Right forelimb (tissue), 1 donor: ENCODE measurements at regions not wholly inside any gene's neighbourhood (a gene's known extent, or its start where the extent isn't known, plus 50 kb on each side); places are given as distances from the start of the nearest gene placed in this dataset.

ENCODE experiments used
- DNase-seq: peaks from one replicate; pipeline ENCODE4 v3.0.0-alpha.2; 2018

DNA sequence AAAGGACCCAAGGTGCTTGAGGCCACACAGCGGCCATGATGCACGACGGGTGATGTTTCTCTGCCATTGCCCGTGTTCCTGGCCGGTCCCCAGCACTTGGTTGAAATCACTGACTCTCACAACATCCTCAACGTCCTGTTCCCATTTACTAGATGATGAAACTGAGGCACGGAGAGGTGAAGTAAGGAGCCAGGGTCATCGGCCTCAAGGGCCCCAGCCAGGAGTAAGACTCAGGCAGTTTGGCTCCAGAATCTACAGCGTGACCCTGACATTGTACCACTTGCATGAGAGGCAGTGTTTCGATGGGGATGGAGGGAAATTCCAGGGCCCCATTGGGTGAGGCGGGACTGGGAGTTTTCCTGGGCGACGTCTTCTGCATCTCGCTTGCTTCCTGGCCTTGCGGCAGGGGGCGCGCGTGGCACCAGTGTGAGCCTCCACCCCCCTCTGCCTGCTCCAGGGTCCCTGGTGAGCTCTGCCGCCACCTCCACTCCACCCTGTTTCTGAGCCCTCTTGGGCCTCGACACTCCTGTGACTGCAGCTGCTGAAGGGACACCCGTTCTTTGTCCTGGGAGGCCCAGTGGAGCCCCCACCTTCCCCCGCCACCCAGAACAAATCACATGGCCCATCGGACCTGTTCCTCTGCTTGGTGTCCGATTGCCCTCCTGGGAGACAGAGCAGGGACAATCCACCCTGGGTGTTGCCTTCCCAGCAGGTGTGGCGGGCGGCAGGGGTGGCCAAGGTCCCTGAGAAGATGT, 133.0 kb upstream of the GSE1 start:
- DNase-seq, result no peak

DNA sequence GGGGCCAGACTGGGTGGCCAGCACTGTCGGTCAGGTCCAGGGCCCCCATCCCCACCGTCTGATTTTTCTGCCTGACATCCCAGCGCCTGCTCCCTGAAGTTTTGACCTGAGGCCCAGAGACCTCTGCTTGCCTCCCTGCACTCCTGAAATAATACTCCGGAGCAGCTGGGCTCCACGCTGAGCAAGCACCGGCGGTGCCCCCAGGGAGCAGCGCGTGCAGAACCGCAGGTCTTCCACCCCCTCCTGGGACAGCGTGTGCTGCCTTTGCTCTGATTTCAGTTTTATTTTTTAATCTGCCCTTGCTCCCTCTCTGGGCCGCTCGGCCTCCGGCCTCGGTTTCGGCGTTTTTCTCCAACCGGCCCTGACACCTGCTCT, 132.4 kb upstream of the GSE1 start:
- no peak for DNase-seq

DNA sequence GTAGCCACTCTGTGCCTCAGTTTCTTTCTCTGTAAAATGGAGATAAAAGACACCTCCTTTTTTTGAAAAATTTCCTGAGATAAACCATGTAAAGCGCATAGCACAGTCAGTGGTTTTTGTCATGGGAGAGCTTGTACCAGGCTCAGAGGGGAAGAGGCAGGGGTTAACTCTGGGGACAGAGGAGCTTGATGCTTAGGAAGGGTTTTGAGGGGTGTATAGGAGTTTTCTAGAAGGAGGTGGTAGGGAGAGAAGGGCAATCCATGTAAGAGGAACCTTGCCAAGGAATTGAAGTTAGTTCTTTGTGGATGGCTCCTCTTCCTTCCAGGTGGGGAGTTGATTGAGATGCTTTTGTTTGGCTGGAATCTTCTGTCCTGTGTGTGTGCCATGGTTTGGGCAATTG, 131.9 kb upstream of the GSE1 start:
- no peak for DNase-seq

DNA sequence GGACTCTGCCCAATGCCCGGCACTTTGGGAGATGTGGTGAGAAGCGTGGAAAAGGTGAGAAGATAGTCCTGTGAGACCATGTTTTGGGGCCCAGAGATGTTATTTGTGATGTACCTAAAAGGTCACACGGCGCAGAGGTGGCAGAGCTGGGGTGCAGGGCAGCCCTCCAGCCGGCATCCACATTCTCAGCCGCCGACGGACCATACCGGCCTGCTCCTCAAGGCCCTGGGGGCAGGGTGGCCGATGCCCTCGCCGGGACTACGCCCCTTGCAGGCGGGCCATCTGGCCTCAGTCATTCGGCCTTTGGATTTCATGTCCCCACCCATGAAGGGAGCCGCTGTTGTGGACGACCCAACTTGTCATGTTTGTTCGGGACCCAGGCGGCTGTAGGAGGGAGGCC, 131.4 kb upstream of the GSE1 start:
- no peak for DNase-seq

DNA sequence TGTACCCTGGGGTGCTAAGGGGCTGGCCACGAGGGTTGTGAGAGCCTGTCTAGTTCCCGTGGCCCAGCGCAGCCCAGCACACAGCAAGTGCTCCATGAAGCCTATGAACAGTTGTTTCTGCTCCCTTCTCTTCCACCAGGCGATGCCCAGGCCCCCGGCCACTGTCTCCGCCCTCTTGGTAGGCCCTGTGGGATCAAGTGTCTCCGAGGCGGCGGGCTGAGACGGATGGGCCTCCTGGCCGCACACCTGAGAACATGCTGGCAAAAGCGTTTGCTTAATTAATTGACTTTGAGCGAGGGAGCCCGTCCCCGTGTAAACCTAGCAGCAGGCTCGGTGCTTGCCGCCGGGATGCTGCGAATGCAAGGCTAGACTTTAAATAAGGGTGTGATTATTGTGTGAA, 129.7 kb upstream of the GSE1 start:
- no peak for DNase-seq

DNA sequence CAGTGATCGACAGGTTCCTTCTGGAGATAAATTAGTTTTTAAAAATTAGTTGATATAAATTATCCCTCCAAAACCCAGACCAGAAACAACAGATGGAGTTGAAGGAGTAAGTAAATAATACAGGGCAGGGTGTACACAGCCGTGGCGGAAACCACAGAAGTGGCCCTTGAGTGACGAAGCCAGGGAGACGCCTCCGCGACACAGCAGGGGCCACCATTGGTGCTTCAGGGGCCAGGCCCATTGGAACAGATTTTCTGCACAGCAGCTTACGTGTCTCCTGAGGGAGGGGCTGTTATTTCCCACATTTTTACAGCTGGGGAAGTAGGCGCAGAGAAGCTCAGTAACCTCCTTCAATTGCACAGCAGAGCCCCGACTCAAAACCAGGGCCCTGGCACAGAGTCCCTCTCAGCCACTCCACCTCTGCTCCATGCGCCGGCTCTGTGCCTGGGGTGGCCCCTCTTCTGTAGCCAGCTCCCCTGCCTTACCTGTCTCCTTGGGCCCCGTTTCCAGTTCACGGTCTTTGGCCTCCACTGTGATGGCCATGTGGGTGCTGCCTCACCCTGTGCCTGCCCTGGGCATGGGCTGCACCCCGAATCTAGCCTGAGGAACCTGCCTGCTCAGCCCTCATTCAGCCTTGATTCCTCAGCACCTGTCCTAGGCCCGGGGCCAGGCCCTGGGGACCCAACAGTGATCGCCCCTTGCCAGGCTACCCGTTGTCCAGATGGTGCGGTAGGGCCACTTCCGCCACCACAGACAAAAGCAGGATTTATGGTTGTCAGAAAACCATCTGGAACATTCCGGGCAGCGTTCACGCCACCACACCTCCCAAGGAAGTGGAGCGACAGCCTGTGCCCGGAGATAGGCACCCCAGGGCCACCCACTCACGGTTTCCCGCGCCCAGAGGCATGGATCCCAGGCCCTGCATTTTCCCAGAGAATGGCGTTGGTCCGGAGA, 128.5 kb upstream of the GSE1 start:
- DNase-seq, result no peak

DNA sequence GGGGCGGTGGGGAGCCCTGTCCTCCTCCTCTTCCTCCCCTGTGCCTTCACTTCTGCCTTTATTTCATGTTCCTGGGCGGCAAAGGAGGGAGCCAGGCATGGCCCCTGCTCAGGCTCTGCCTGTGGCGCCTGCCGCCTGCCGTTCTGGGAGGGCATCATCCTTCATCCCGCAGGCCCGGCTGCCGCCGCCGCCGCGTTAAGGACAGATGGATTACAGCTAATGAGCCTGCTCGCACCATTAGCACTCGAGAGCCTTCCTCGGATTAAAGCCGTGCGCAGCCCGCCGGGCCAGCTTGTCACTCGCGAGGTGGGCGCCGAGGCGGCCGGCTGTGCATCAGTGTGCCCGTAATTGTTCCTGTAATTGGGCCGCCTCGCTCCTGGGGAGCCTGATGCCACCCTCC, 127.7 kb upstream of the GSE1 start:
- DNase-seq, result no peak

DNA sequence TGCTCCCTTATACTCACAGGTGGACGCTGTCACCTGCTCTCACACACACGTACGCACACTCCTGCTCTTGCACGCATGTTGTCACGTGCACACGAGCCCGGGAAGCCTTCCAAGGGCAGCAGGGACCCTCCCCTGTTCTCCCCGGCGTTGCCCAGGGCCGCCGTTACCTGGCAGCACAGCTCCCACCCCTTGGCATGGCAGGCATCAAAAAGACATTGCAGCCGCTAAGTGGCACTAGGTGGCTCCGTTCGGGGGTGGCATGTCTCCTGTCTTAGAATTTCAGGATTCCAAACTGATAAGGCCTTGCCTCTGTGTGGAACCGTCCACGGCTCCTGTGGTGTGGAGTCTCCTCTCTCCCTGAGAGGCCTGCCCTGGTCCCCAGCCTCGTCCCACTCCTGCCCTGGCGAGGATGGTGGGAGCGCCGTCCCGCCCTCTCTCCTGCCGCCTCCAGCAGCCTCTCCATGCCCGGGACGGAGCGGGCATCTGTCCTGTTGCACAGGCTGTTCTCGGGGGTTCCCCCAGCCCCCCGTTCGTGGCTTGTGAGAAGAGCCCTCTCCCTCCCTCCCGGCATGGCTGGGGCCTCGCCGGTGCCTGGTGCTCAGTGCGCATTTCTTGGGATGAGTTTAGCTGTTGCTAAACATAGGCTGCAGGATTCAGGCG, 126.7 kb upstream of the GSE1 start:
- DNase-seq, result no peak

DNA sequence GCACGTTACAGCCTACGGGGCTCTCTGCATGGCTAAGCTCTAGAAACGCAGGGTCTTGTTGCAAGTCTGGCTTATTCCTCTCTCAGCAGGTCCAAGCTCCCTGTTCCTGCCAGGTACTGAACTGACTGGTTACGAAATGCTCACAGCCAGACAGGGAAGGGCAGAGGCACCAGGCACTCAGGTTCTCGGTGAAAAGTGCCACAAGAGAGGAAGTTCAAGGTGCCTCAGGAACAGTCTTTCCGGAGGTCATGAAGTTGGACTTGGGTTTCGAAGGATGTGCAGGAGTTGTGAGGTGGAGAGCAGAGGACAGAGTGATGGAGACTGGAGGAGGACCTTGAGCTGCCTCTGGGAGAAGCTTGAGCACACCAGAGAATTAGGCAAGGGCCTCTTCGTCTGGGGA, 124.7 kb upstream of the GSE1 start:
- no peak for DNase-seq

DNA sequence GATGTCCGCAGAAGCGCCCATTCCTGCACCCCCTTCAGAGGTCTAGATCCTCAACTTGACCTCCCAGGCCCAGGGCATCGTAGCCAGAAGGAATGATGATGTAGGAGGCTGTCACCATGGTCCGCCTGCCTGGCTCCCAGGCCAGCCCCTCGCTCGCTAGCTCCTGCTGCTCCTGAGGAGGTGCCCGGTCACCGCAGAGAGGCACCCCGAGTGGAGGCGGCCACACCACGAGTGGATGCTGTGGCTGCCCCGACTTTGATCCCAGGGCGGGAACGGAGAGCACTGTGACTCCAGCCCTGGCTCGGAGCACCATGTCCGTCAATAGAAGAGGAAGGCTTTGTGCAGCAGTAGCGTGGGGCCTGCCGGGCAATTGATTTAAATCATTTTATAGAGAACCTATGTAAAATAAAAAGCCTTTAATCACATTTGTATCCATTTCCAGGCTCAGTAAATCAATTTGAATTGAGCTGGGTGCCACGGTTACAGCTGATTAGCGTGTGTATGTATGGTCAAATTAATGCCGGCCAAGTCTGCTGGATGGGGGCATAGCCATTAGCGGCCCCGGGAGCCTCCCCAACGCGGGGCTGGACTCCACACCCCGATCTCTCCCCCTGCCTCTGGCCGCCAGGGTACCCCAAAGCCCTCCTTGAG, 122.6 kb upstream of the GSE1 start:
- no peak for DNase-seq

DNA sequence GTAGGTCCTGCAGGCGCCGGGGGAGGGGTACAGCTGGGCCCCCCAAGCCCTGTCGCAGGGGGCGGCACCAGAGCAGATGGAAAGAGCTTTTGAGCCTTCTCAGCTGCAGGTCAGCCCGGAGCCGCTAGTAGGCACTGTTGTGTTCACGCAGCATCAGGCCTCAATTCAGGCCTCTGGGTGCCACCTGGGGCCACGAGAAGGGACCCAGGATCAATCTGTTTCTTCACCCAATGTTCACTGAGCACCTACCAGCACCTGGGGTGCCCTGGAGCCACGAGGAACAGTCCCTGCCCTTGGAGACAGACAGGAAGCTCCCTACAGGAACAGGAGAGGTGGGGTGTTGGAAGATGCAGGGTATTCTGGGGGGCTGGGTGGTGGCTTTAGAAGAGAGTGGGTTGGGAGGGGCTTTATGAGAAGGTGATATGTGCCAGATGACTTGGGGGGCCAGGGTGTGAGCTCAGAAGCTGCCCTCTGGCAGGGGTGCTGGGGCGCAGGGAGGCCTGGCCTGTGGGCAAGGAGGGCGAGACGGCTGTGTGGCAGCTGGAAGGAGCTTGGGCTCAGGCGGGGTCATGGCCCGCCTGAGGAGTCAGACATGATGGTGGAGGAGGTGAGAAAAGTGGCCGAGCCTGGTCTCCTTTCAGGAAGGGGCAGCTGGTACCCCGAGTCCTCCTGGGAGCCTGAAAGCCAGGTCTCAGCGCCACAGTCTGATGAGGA, 121.9 kb upstream of the GSE1 start:
- DNase-seq, result no peak

DNA sequence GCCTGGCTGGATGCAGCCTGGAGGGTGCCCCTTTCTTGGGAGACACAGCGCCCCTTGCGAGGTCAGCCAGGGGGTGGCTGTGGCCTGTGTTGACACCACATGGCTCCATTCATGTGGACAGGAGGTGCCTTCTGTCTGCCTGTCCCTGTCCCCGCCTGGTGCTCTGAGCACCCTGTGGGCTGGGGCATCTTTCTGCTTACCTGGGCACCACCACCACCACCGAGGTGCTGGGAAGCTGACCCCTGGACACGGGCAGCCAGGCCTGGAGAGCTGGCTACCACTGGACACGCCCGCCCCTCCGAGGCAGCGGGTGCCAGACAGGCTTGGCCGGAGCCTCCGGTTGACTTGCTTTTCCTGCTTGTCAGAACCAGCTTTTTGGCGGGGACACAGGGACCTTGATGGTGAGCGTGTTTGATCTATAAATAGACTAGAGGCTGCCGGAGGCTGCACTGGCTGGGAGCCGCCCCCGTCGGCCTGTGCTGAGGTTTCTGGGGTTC, 121.3 kb upstream of the GSE1 start:
- peak; percentile 72 for DNase-seq

DNA sequence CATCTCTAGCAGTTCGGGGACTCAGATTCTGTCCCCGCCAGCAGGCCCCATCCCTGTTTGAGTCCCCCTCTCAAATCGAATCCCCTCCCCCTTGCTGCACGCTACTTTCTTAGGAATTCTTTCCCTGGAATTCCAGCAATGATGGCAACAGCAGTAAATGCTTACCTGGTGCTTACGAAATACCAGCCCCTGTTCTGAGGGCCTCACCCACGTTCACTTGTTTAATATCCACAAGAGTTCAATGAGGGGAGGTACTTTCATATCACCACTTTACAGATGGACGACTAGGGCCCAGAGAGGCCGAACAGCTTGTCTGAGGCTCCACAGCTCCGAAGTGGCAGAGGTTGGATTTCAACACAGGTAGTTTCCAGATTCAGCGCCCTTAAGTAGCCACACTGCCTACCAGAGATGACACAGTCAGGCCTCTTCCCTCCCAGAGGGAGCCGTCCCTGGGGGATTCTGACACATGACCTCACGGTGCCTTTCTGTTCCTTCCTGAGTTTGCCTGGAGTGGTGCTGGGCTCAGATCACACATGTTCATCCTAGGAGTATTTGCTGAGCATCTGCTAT, 120.7 kb upstream of the GSE1 start:
- DNase-seq, result no peak

DNA sequence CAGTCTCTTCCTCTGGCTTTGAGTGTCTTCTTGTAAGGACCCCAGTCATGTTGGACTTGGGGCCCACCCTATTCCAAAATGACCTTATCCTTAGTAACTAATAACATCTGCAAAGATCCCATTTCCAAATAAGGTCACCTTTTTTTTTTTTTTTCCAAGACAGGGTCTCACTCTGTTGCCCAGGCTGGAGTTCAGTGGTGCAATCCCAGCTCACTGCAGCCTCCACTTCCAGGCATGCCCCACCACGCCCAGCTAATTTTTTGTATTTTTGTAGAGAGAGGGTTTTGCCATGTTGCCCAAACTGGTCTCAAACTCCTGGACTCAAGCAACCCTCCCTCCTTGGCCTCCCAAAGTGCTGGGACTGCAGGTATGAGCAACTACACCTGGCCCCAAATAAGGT, 118.8 kb upstream of the GSE1 start:
- no peak for DNase-seq

DNA sequence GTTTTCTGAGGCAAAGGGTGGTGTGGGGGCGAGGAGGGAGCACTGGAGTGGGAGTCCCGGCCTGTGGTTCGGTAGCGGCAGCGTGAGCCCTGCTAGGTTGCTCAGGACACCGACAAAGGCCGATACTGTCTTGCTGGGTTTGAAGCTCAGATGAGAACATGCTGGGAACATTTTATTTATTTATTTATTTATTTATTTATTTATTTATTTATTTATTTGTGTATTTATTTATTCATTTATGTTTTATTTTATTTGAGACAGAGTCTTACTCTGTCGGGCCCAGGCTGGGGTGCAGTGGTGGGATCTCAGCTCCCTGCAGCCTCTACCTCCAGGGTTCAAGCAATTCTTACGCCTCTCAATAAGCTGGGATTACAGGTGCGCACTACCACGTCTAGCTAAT, 117.9 kb upstream of the GSE1 start:
- DNase-seq, result no peak

DNA sequence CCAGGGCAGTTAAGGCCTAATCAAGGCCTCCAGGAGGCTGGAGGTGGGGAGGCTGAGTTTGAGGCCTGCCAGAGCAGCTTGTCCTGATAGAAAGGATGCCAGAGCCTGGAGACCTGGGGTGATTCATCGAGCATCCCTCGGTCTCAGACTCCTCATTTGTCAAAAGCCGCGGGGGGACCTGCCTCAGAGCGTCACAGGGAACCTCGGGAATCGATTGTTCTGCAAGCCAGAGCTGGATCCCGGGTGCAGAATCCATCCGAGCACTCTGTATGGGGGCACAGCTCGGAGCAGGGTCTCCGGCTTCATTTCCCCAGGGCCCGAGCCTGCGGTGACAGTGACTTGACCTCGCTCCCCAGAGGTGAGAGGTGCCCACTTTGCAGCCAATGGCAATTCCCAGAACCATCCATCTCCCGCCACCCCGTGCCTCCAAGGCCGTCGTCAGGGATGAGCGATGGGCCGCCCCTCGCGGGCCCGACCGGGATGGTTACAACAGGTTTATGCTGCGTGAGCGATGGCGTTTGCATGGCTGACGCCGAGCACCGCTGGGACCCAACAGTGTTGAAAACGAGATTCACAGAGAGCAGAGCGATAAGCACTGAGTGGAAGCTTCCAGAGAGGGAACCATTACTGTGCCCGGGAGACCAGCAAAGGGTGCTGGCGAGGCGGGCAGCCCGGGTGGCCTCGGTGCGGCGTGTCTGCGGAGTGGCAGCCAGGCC, 117.1 kb upstream of the GSE1 start:
- no peak for DNase-seq

DNA sequence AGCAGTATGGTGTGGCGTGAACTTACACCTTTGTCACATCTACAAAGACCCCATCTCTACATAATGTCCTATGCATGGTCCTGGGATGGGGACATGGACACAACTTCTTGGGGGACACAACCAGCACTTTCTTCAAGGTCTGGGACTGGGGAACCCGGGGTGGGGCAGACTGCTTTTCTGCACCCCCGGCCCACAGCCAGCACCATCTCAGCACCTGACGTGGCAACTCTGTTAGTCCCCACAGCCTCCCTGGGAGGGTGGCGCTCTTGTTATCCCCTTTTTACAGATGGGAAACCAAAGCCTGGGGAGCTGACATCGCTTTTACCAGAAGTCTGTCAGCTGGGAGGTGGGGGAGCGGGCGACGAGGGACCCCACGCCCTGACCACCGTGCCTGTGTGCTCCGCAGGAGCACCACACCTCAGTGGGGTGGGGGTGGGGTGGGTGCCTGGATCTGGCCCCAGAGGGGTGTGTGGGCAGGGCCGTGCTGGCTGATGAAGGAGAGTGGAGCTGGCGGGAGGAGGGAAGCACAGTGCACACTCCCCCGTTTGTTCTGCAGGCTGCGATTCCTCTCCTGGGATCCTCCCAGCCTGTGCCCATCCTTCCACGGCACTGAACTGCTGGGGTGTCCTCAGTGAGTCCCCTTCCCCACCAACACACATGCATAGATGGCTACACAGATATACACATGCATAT, 115.4 kb upstream of the GSE1 start:
- no peak for DNase-seq

DNA sequence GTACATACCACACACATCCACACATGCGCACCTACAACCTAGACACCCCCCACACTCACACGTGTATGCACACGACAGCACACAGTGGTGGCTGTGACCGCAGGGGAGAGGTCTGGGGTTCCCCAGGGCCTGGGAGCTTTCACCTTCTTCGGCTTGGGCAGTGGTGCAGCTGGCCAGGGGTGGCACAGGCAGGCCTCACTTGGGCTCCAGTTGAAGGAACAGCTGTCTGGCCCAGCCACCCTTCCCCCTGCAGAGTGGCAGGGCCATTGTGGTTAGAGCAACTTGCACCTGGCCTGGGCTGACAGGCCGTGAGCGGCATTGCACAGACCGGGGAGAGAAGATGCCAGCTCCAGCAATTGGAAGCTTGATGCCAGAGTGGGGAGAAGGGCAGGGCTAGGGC, 114.5 kb upstream of the GSE1 start:
- DNase-seq, result no peak

DNA sequence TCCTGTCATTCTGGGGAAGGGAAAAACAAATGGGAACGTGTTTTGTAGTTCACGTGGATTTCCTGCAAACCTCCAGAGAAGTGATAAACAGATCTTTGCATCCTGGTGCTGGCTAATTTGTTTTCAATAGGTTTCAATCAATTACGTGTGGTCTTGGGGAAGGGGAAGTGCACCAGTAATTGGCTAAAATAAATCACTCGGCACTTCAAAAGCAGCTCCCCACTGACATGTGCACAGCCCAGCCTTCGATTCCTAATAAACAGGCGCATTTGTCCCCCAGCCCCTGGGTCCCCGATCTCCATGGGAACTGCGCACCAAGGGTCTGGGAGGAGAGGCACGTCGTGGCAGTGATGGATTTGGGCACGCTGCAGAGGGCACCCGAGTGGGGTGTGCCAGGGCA, 112.9 kb upstream of the GSE1 start:
- DNase-seq, result no peak

DNA sequence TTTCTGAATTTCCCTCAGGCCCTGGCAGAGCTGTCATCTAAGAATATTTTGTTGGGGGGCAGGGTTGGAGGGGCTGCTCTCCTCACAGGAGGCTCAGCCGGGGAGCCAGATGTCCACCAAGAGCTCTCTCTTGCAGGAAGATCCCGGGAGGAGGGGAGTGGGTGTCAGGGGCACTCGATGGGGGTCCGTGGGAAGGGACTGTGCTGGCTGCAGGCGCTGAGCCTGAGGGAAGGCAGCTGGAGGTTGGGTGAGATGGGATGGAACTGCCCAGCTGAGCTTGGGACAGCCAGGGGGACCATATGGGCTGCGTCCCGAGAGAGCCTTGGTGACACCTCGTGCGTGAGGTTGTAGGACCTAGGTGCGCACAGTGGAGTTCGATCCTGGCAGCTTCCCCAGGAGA, 111.2 kb upstream of the GSE1 start:
- DNase-seq, result no peak

DNA sequence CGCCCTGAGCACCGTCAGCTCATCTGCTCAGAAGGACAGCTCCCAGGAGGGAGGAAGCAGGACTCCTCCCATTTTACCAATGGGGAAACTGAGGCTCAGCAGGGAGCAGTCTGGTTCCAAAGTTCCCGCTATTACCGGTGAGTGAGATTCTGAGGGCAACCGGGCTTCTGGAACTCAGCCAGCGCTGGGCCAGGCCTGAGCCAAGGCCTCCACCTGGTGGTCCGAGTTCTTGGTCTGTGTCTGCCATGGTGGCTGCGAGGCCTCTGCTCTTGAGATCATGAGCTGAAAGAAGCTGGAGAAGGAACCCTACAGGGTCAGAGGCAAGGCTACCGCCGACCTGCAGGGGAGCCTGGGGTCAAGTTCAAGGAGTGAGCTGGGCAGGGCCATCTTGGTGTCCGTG, 110.8 kb upstream of the GSE1 start:
- no peak for DNase-seq
